HUES64 (cell line): ENCODE measurements at regions not wholly inside any gene's neighbourhood (a gene's known extent, or its start where the extent isn't known, plus 50 kb on each side); places are given as distances from the start of the nearest gene placed in this dataset.

Experiments used
- H3K27ac ChIP-seq: 2 replicates; pipeline ENCODE4 v1.7.0; 2013; ENCODE audit warnings: low read depth, low read length, inconsistent platforms
- H3K27me3 ChIP-seq: 2 replicates; pipeline ENCODE4 v1.6.1; 2013; ENCODE audit warnings: mild to moderate bottlenecking, low read length; ENCODE audit not compliant: insufficient read depth
- H3K36me3 ChIP-seq: 2 replicates; pipeline ENCODE4 v1.6.1; 2013; ENCODE audit warnings: mild to moderate bottlenecking, low read length; ENCODE audit not compliant: insufficient read depth
- H3K4me1 ChIP-seq: 2 replicates; pipeline ENCODE4 v1.6.1; 2013; ENCODE audit warnings: mild to moderate bottlenecking, low read length, moderate library complexity; ENCODE audit not compliant: insufficient read depth
- H3K4me3 ChIP-seq: 2 replicates; pipeline ENCODE4 v1.5.1; 2013; ENCODE audit warnings: mild to moderate bottlenecking, low read length, moderate library complexity
- H3K9ac ChIP-seq: 2 replicates; pipeline ENCODE4 v1.6.1; 2013; ENCODE audit warnings: mild to moderate bottlenecking, low read depth, low read length
- H3K9me3 ChIP-seq: 2 replicates; pipeline ENCODE4 v1.6.1; 2013; ENCODE audit warnings: low read depth, low read length; ENCODE audit not compliant: insufficient read depth
- WGBS: fragments of 150-250, 120-280 bp; methylation state at CpG from one replicate; pipeline ENCODE4 v1.1.7; 2013; ENCODE audit warnings: missing lambda C conversion rate; 5-methylcytosine and 5-hydroxymethylcytosine counted together

GRCh38 chr10:4294996-4295792 is 510.2 kb upstream of the KLF6 start:
- Histone ChIP-seq H3K9me3 (no peaks in the 10 kb centered on the region), H3K9ac (no peak overlapping the region), H3K4me1 (no peaks in the 10 kb centered on the region; the same call in 1 of the 2 replicates), H3K36me3 (no peaks in the 10 kb centered on the region), H3K27me3 (no peaks in the 10 kb centered on the region), H3K27ac (no peak overlapping the region), H3K4me3 (no peak overlapping the region)
- 97% methylated on average over 16 of the region's 16 CpGs for WGBS

GRCh38 chr10:4294271-4294670 is 509.3 kb upstream of the KLF6 start:
- Histone ChIP-seq H3K9ac (no peak overlapping the region), H3K27ac (no peak overlapping the region), H3K27me3 (no peaks in the 10 kb centered on the region), H3K4me3 (no peak overlapping the region), H3K9me3 (no peaks in the 10 kb centered on the region), H3K4me1 (no peaks in the 10 kb centered on the region; the same call in 1 of the 2 replicates), H3K36me3 (no peaks in the 10 kb centered on the region)
- 86% methylated on average over 4 of the region's 5 CpGs for WGBS

GRCh38 chr10:4291990-4292389 is 507.0 kb upstream of the KLF6 start:
- WGBS: 82% methylated on average over 6 of the region's 6 CpGs
- Histone ChIP-seq H3K36me3 (no peaks in the 10 kb centered on the region), H3K9me3 (no peaks in the 10 kb centered on the region), H3K4me1 (no peaks in the 10 kb centered on the region; the same call in 1 of the 2 replicates), H3K27ac (no peak overlapping the region), H3K9ac (no peak overlapping the region), H3K4me3 (no peak overlapping the region), H3K27me3 (no peaks in the 10 kb centered on the region)

GRCh38 chr10:4285121-4285520 is 500.1 kb upstream of the KLF6 start:
- Histone ChIP-seq H3K27me3 (no peaks in the 10 kb centered on the region), H3K9ac (no peak overlapping the region), H3K9me3 (no peaks in the 10 kb centered on the region), H3K4me3 (no peak overlapping the region), H3K27ac (no peak overlapping the region), H3K4me1 (peaks cover 10% of the 10 kb centered on the region), H3K36me3 (no peaks in the 10 kb centered on the region)
- 94% methylated on average over 6 of the region's 6 CpGs for WGBS

GRCh38 chr10:4283846-4284610 is 499.0 kb upstream of the KLF6 start:
- Histone ChIP-seq H3K4me3 (no peak overlapping the region), H3K9ac (no peak overlapping the region), H3K27ac (no peak overlapping the region), H3K27me3 (no peaks in the 10 kb centered on the region), H3K36me3 (no peaks in the 10 kb centered on the region), H3K9me3 (no peaks in the 10 kb centered on the region), H3K4me1 (peaks cover 10% of the 10 kb centered on the region; the same call in 1 of the 2 replicates)
- 91% methylated on average over 6 of the region's 7 CpGs for WGBS

- H3K9ac ChIP-seq: no peak overlapping the region
- H3K36me3 ChIP-seq: no peaks in the 10 kb centered on the region
- no peak overlapping the region for H3K4me3 ChIP-seq
- WGBS: 97% methylated on average over 4 of the region's 4 CpGs
- H3K27ac ChIP-seq: no peak overlapping the region
- no peaks in the 10 kb centered on the region for H3K9me3 ChIP-seq
- no peaks in the 10 kb centered on the region for H3K27me3 ChIP-seq
- H3K4me1 ChIP-seq: peaks cover 10% of the 10 kb centered on the region; the same call in 1 of the 2 replicates
These were observed 497.5 kb upstream of the KLF6 start for GRCh38 chr10:4282496-4282895.

GRCh38 chr10:4281190-4281825 is 496.3 kb upstream of the KLF6 start:
- WGBS: 80% methylated on average over 6 of the region's 6 CpGs

GRCh38 chr10:4280461-4281189 is 495.6 kb upstream of the KLF6 start:
- H3K9ac ChIP-seq: no peak overlapping the region
- H3K36me3 ChIP-seq: no peaks in the 10 kb centered on the region
- H3K27me3 ChIP-seq: no peaks in the 10 kb centered on the region
- no peaks in the 10 kb centered on the region for H3K9me3 ChIP-seq
- no peak overlapping the region for H3K27ac ChIP-seq
- peaks cover 10% of the 10 kb centered on the region; the same call in 1 of the 2 replicates for H3K4me1 ChIP-seq
- H3K4me3 ChIP-seq: no peak overlapping the region
- WGBS: 91% methylated on average over 7 of the region's 7 CpGs

More at GRCh38 chr10:4281190-4281825, 496.3 kb upstream of the KLF6 start:
- no peak overlapping the region for H3K9ac ChIP-seq
- no peaks in the 10 kb centered on the region for H3K36me3 ChIP-seq
- peaks cover 10% of the 10 kb centered on the region; the same call in 1 of the 2 replicates for H3K4me1 ChIP-seq
- H3K9me3 ChIP-seq: no peaks in the 10 kb centered on the region
- H3K4me3 ChIP-seq: no peak overlapping the region
- H3K27me3 ChIP-seq: no peaks in the 10 kb centered on the region
- no peak overlapping the region for H3K27ac ChIP-seq

- H3K4me1 ChIP-seq: peaks cover 10% of the 10 kb centered on the region; the same call in 1 of the 2 replicates
- WGBS: 95% methylated on average over 1 of the region's 1 CpG
- H3K27me3 ChIP-seq: no peaks in the 10 kb centered on the region
- H3K27ac ChIP-seq: no peak overlapping the region
- no peak overlapping the region for H3K9ac ChIP-seq
- no peaks in the 10 kb centered on the region for H3K36me3 ChIP-seq
- H3K4me3 ChIP-seq: no peak overlapping the region
- no peaks in the 10 kb centered on the region for H3K9me3 ChIP-seq
These were observed 494.6 kb upstream of the KLF6 start for GRCh38 chr10:4279655-4280054.

- Histone ChIP-seq H3K4me1 (peaks cover 10% of the 10 kb centered on the region; the same call in 1 of the 2 replicates), H3K36me3 (no peaks in the 10 kb centered on the region), H3K27ac (no peak overlapping the region), H3K9me3 (0 out of 2 replicates have a peak, but pooled peaks cover 5% of the 10 kb centered on the region), H3K9ac (no peak overlapping the region), H3K27me3 (no peaks in the 10 kb centered on the region), H3K4me3 (no peak overlapping the region)
- WGBS: 99% methylated on average over 4 of the region's 4 CpGs
These were observed 493.2 kb upstream of the KLF6 start for GRCh38 chr10:4278186-4278585.
